HG03457 (cell line): ENCODE measurements at regions not wholly inside any gene's neighbourhood (a gene's known extent, or its start where the extent isn't known, plus 50 kb on each side); places are given as distances from the start of the nearest gene placed in this dataset.

Source experiments
- ATAC-seq: cut with Tn5 transposase; IDR thresholded peaks from one replicate; pipeline ENCODE4 v1.9.1; 2021; ENCODE audit warnings: moderate number of reproducible peaks; ENCODE audit not compliant: unreplicated experiment

DNA sequence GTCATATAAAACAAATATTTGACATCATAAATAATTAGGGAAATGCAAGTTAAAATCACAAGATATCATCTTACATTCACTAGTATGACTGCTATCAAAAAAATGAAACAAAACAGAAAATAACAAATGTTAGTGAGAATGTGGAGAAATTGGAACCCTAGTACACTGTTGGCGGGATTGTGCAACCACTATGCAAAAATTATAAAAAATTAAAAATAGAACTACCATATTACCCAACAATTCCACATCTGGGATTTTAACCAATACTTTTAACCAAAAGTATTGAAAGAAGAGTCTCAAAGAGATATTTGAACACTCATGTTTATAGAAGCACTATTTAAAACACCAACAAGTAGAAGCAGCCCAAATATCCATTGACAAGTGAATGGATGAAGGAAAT is 797.2 kb upstream of the ADAMTS5 start:
- no peak for ATAC-seq

DNA sequence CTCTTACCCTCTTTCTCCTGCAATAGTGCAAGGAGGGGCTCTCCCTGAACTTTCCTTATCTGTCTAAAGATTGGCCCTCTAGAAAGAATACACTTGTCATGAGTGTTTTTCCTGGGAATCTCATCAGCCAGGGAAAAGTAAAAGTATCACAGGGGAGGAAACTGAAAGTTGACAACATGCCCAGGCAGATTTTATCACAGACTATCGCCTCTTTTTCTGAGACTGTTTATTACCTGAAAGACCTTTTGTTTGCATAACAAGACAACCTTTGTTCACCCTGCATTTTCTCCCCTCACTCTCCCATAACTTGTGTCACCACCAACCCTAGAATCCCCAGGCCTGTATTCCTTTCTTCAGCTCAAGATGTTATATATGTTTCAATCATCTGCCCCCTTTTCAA is 794.7 kb upstream of the ADAMTS5 start:
- ATAC-seq, result no peak

DNA sequence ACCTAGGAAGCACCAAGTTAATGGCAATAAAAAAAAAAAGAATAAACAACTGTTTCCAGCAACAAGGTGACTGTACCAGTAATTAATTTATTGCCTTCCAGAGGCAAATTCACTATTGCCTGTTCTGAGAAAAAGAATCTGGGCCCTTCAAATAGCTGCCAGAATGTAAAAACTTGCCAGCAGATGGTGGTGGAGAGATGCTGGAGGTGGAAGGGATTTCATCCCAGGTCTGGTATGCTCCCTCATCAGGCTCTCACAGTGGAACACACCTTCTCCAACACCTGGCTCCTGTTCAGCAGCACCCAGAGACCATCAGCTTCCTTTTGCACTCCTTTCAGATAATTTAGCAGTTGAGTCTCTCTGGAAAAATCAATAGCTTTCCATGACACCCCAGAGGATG is 792.9 kb upstream of the ADAMTS5 start:
- ATAC-seq, result no peak

DNA sequence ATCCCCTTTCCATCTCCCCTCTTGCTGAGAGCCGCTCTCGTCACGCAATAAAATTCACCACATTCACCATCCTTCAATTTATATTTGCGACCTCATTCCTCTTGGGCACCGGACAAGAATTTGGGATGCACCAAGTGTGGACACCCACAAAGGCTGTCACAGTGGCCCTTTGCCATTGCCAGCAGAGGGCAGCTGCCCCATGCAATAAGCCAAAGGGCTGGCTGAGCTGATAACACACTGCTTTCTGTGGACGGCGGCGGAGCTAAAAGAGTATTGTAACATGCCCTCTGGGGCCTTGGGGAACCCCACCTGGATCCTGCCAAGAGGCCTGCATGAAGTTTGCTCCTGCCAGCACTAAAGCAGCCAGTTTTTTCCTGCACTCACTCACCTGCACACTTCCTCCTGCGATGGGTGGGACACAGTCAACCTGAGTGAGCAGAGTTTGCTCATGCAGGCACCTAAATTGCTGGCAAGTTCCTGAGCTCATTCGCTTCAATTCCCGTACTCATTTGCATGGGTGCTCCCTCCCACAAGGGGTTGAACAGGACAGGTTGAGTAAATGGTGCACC is 792.3 kb upstream of the ADAMTS5 start:
- ATAC-seq, result no peak

DNA sequence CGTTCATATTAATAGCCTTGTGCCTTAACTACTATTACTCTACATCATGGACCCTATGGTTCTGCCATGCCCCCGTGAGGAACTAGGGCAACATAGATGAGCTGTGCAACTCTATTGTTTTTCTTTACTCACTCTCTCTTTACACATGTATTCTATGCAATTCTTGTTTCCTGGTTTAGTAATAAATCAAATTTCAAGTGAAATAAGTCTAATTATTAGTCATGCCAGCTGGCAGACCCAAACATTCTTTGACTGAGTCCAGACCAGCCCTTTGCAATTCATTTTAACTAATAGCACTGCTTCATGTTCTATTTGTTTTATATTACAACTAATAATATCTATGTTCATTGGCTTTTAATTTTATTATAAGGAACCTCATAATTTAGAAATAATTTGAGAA is 789.3 kb upstream of the ADAMTS5 start:
- ATAC-seq, result no peak

DNA sequence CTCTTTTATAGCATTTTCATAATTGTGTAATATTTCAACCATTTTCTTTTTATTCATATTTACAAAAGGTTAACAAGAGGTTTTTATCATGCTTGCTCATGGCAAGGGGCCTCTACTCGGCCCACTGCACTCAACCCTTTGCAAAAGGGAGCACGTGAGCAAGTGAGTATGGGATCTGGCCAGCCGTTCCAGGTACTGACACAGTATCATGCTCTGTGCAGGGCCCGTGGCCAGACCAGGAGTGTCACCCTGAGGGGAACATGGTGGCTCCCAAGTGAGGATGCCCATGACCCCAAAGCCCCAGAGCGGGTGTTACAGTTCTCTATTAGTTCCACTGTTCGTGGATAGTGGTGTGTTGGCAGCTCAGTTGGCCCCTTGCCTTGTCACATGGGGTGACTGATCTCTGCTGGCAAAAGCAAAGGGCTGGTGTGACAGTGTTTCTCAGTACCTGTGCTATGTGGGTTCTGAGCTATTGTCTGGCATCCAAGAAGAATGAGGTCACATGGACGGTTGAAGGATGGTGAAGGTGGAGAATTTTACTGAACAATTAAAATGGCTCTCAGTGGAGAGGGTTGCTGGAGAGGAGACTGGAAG is 777.2 kb upstream of the ADAMTS5 start:
- no peak for ATAC-seq

DNA sequence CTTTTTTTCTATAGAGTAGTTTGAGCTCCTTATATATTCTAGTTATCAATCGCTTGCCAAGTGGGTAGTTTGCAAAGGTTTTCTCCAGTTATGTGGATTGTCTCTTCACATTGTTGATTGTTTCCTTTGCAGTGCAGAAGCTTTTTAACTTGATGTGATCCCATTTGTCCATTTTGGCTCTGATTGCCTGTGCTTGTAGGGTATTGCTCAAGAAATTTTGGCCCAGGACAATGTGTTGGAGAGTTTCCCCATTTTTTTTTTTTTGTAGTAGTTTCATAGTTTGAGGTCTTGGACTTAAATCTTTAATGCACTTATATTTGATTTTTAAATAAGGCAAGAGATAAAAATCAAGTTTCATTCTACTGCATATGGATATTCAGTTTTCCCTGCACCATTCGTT is 774.8 kb upstream of the ADAMTS5 start:
- no peak for ATAC-seq

DNA sequence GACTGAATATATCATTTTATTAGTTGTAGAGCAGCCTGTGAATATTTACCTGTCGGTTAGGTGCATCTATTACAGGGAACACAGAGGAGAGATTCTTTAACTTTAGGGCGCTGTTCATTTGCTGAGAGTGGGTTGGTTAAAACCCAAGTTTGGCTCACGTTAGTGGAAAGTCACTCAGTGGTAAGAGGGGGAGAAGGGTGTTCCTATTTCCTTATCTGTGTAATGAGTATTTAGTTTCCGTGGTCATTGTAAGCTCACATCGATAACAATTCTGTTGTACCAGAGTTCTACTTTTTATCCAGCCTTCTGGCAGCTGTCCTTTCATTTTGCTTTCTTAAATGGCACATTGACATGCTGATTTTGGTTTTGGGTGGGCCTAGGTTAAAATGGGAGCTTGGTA is 773.2 kb upstream of the ADAMTS5 start:
- no peak for ATAC-seq

DNA sequence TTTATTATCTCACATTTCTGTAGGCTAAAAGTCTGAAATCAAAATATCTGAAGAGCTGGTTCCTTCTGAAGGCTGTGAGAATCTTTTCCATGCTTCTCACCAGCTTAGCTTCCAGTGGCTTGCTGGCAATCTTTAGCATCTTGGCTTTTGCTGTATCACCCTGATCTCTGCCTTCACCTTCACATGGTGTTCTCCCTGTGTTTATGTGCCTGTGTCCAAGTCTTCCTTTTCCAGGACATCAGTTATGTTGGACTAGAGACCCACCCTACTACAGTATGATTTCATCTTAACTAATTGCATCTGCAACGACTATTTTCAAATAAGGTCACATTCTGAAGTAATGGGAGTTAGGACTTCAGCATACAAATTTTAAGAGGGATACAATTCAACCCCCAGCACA is 772.3 kb upstream of the ADAMTS5 start:
- no peak for ATAC-seq

DNA sequence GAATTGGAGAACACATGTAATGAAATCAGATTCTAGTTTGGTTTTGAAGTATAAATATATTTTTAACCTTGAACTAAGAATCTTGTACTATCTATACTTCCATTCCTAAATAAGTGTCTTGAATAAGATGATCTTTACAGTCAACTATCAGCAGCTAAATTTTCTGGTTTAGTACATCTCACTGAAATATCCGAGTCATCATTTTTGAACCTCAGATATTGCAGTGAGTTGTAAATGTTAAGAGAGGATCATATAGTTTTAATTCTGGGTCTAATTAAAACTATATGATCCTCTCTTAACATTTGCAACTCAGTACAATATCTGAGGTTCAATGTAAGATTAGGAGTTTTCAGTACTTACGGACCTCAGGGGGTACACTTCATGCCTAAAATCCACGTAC is 768.8 kb upstream of the ADAMTS5 start:
- ATAC-seq, result no peak

DNA sequence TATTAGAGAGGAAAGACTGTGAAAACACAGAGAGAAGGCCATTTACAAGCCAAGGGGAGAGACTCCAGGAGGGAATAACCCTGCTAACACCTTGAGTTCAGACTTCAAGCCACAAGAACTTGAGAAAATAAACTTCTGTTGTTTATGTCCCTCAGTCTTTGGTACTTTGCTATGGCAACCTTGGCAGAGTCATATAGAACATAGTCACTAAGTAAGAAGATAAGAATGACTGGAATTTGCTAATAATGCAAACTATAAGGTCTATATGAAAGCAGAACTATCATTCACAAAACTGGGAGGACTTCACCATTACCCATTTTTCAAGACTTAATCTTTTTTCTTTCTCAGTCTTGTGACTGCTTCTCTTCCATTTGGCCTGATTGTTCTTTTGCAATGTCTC is 767.3 kb upstream of the ADAMTS5 start:
- ATAC-seq, result no peak

DNA sequence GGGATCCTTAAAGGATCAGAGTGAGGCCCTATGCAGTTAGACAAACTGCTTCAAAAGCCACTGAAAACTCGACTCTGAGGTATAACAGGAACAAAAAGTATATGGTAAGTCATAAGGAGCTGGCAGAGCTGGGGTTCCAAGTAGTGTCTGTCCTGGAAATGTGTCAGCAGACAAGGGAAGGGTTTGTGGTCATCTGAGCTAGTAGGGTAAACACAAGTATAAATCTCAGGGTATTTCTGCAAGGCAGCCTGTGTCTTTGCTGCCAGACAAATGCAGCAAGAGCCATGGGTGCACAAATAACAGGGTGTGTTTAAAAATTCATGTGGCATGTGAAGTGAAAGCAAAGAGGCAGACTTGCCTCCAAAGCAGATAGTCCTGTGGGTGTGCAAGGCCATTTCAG is 759.0 kb upstream of the ADAMTS5 start:
- ATAC-seq, result no peak

DNA sequence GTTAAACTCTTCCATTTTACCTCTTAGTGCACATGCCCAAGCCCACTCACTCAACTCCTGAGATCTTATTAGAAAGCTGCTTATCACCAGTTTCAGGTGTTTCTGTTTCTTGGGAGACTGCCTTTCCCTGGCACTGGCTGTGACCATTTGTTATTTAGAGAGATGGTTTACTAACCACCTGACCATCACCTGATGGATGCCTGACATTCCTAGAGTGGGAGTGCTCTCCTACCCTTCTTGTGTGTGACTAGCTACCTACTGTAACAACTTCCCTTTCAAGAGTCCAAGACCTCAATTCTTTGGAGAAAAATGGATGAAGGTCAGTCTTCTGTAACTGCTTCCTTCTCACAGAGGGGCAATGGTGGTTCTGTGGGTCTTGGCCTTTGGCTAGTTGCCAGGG is 755.2 kb upstream of the ADAMTS5 start:
- ATAC-seq, result no peak

DNA sequence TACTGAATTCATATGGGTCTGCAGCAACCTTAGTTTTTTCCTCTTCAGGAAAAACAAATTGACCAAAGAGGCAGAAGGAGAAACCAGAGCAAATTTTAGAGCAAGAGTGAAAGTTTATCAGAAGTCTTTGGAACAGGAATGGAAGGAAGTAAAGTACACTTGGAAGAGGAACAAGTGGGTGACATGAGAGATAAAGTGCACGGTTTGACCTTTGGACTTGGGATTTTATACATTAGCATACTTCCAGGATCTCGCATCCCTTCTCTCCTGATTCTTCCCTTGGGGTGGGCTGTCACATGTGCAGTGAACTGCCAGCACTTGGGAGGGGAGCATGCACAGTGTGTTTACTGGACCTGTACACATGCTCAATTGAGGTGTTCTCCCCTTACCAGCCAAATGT is 754.8 kb upstream of the ADAMTS5 start:
- no peak for ATAC-seq

DNA sequence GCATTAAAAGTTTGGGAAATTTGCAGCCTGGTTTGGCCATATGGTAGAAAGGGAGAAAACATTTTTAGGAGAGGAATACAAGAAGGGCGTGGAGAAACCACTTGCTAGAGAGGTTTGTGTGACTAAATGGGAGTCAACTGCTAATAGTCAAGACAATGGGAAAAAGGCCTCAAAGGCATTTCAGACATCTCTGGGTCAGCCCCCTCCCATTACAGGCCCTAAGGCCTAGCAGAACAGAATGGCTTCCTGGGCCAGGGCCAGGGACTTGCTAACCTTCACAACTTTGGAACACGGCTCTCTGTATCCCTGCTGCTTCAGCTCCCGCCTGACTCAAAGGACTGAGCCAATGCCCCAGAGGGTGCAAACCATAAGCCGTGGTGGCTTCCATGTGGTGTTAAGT is 752.3 kb upstream of the ADAMTS5 start:
- ATAC-seq, result no peak

DNA sequence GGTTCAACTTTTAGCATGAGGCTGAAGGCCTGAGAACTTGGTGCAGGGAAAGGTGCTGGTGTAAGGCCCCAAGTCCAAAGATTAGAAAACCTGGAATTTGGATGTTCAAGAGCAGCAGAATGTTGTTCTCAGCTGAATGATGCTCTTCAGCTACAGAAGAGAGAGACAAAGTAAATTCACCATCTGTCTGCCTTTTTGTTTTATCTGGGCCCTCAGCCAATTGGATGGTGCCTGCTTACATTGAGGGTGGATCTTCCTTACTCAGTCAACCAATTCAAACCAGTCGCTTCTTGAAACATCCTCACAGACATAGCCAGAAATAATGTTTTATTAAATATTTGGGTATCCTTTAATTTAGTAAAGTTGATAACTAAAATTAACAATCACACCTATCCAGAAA is 748.2 kb upstream of the ADAMTS5 start:
- ATAC-seq, result no peak

DNA sequence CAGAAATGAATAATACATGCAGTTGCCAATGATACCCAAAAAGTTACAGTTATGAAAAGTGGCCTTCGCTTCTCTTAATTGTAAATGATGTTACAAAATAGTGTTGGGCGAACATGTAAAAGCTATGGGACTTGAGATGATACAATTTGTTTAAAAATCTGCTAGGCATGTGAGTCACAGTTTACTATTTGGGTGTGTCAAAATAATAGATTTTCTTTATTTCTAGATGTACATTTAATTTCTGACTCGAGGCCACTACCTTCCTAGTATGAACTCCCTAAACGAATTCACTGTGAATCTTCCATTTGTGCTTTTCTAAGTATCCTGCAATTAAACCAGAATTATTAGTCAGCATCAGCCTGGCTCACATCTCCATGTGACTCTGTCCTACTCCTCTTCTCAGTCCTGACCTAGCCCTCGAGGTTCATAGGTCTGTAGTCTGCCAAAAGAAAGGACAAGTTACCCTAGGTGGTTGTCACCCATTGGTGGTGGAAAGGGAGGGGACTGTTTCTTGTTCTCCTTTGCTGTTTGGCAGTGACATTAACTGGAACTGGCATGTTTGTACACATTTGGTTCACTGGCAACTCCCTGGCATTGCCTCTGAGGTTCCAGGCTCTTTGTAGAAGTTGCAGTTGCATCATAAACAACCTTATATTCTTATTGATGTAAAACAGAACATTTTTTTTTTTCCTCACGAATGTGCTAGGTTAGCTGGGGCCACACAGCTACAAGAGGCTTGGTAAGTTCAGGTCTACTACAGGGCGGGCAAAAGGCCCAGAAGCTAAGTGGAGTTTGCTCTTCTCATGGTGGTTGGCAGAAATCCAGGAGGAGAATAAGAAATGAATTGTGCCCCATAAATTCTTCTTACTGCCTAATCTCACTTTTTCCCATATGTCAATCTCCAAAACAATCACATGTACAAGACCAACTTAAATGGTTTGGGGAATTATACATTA is 746.5 kb upstream of the ADAMTS5 start:
- no peak for ATAC-seq

DNA sequence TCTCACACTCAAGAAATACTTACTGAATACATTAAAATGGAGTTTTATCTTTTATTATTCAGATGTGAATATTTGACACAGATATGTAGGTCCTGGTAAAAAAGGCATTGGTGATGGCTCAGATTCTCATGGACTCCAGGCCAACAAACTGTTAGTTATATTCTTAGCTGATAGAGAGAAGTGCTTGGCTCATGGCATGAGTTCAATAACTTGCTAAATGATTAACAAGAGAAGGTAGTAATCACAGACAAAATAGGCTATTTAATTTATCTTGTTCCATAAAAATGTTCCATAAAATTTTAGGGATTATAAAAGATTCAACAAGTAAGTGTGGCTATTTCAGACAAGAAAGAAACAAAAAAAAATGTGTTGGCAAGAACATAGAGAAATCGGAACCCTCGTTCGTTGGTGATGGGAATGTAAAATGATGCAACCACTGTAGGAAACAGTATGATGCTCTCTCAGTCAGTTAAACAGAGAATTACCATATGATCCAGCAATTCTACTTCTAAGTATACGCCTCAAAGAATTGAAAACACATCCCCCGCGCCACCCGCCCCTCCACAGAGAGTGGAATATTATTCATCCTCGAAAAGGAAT is 737.8 kb upstream of the ADAMTS5 start:
- ATAC-seq, result no peak

DNA sequence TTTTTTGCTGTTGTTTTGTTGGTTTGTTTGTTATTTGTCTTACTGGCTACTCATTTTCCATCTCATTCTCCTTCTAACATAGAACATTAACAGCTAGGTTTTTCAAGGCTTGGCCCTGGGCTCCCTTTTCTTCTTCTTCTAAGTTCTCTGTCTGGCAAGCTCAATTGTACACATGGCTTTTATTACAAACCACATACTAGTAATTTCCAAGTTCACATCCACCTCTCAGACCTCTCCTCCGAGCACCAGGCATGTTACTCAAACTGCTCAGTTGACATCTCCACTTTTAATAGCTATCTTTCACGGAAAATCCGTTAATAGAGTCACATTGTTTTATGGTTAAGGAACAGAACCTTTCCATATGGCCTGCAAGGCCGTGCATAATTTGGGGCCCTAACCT is 736.9 kb upstream of the ADAMTS5 start:
- no peak for ATAC-seq

DNA sequence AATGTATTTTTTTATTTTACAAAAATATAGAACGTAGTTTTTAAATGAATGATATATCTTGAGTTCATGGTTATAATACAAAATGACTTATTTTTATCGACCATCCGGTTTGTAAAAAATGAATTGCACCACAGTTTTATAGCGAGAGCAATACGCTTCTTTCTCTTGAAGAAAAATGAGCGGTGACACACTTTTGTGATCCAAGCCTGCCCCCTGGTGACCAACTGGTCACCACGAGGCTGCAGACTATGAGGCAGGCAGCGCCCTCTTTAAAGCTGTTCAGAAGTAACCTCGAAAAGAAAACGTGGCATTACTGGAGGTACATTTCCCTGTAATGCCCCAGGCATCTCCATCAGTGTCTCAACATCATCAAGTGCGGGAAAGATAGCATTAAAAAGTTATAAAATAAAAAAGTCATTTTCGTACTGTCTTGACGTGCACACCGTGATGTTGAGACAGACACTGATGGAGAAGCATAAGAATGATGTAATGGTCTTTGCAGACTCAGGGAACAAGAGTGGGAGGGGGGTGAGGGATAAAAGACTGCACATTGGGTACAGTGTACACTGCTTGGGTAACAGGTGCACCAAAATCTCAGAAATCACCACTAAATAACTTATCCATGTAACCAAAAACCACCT is 734.2 kb upstream of the ADAMTS5 start:
- peak; percentile 72 for ATAC-seq

DNA sequence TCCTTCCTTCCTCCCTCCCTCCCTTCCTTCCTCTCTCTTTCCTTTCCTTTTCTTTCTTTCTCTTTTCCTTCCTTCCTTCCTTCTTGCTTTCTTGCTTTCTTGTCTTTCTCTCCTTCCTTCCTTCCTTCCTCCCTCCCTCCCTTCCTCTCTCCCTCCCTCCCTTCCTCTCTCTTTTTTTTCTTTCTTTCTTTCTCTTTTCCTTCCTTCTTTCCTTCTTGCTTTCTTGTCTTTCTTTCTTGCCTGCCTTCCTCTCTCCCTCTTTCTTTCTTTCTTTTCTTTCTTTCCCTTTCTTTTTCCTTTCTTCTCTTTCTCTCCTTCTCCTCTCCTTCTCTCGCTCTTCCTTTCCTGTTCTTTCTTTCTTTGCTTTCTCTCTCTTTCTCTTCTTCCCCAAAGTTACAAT is 728.4 kb upstream of the ADAMTS5 start:
- no peak for ATAC-seq
